EL (cell line): ENCODE measurements at regions not wholly inside any gene's neighbourhood (a gene's known extent, or its start where the extent isn't known, plus 50 kb on each side); places are given as distances from the start of the nearest gene placed in this dataset.
"Not testable (repeated sequence)": the region's sequence is repeated elsewhere in the genome, so short reads cannot be mapped to it uniquely, and the experiment has no call there.

Experiments used
- DNase-seq: peaks from one replicate; pipeline ENCODE4 v3.0.0-alpha.2; 2016

- no peak for DNase-seq
These were observed 284.3 kb upstream of the MDGA2 start for GRCh38 chr14:47959740-47960139.

- no peak for DNase-seq
These were observed 273.6 kb upstream of the MDGA2 start for GRCh38 chr14:47949006-47949405.

GRCh38 chr14:47935332-47935731 lies 259.9 kb upstream of the MDGA2 start:
- no peak for DNase-seq

GRCh38 chr14:47929334-47929733 lies 253.9 kb upstream of the MDGA2 start:
- DNase-seq, result no peak

GRCh38 chr14:47921133-47921532 lies 245.7 kb upstream of the MDGA2 start:
- no peak for DNase-seq

- no peak for DNase-seq
These were observed 244.6 kb upstream of the MDGA2 start for GRCh38 chr14:47919997-47920396.

- no peak for DNase-seq
These were observed 244.0 kb upstream of the MDGA2 start for GRCh38 chr14:47919334-47919846.

- no peak for DNase-seq
These were observed 242.0 kb upstream of the MDGA2 start for GRCh38 chr14:47917344-47917954.

GRCh38 chr14:47901141-47901540 lies 225.7 kb upstream of the MDGA2 start:
- DNase-seq, result not testable (repeated sequence)

- no peak for DNase-seq
These were observed 224.3 kb upstream of the MDGA2 start for GRCh38 chr14:47899685-47900084.

- DNase-seq, result no peak
These were observed 198.9 kb upstream of the MDGA2 start for GRCh38 chr14:47874350-47874749.

- no peak for DNase-seq
These were observed 197.2 kb upstream of the MDGA2 start for GRCh38 chr14:47872588-47872987.

- no peak for DNase-seq
These were observed 188.0 kb upstream of the MDGA2 start for GRCh38 chr14:47863441-47863840.

GRCh38 chr14:47857646-47858045 lies 182.2 kb upstream of the MDGA2 start:
- no peak for DNase-seq

- no peak for DNase-seq
These were observed 176.9 kb upstream of the MDGA2 start for GRCh38 chr14:47852278-47852677.

GRCh38 chr14:47846008-47846407 lies 170.6 kb upstream of the MDGA2 start:
- DNase-seq, result no peak

- no peak for DNase-seq
These were observed 167.8 kb upstream of the MDGA2 start for GRCh38 chr14:47843236-47843635.

GRCh38 chr14:47833011-47833410 lies 157.6 kb upstream of the MDGA2 start:
- DNase-seq, result no peak

- no peak for DNase-seq
These were observed 151.4 kb upstream of the MDGA2 start for GRCh38 chr14:47826809-47827208.

GRCh38 chr14:47822326-47822725 lies 146.9 kb upstream of the MDGA2 start:
- DNase-seq, result no peak

GRCh38 chr14:47821135-47821534 lies 145.7 kb upstream of the MDGA2 start:
- DNase-seq, result no peak

GRCh38 chr14:47790477-47790876 lies 115.1 kb upstream of the MDGA2 start:
- no peak for DNase-seq

- DNase-seq, result no peak
These were observed 109.7 kb upstream of the MDGA2 start for GRCh38 chr14:47785058-47785457.

GRCh38 chr14:47778631-47779030 lies 103.2 kb upstream of the MDGA2 start:
- no peak for DNase-seq

GRCh38 chr14:47772652-47773051 lies 97.2 kb upstream of the MDGA2 start:
- DNase-seq, result no peak
